ENCODE measurements at regions not wholly inside any gene's neighbourhood (a gene's known extent, or its start where the extent isn't known, plus 50 kb on each side); places are given as distances from the start of the nearest gene placed in this dataset.
A peak's percentile ranks its signal among the peaks of the same experiment; 100 is the strongest.
"Not testable (repeated sequence)": the region's sequence is repeated elsewhere in the genome, so short reads cannot be mapped to it uniquely, and the experiment has no call there.

DNA sequence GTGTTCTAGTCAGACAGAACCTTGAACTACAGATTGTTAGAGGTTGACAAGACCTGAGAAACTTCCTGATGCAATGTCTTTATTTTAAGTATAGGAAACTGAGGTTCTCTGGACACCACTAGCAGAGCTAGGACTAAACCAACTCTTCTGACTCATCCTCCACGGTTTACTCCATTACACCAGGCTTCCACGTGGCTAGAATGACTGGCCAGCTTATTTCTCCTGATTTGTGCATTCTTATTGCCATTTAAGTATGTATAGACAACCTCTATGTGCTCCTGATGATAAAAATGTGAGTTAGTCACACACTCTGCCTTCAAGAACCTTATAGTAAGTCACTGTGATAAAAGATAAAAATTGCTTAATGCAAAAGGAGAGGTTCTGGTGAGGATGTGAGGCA, 182.7 kb downstream of the MEX3B start:
- peak; percentile 80 for DNase-seq

- no peak for DNase-seq
Observed at GRCh38 chr15:81859737-81860516, 185.9 kb downstream of the MEX3B start.

DNA sequence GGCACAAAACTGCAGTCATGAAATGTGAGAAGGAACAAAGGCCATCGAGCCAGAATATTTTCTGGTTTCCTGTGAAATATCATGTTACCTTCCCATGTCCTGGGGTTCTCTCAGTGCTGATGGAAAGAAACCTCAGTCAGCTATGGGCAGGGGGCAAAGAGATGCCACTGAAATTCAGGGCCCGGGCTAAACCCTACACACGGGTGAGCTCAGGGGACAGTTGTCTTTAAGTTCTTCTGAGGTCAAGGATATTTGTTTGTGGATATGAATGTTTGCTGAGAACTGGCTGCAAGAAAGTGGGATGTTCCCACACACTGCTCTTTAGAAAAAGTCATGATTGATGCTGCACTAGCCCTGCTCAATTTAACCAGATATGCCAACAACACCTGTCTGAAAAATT, 187.2 kb downstream of the MEX3B start:
- no peak for DNase-seq

DNA sequence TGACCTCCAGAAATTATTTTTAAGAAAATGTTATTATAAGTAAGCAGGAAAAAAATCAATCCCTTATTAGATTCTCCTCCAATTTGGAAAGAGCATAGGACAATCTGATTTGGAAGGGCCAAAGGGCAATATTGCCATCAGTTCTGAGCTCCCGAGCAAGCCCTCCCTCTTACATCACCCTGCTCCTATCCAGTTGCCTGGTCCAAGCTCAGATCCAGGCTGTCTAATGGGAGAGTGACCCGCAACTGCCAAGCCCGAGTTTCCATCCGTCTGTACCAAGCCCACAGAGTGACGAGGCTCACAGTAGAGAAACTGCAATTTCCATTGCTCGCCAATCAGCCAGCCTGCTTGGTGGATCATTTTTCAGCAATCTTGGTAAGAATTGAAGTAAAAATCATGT, 187.7 kb downstream of the MEX3B start:
- no peak for DNase-seq

- DNase-seq = no peak
Observed at GRCh38 chr15:81856634-81857026, 189.2 kb downstream of the MEX3B start.

GRCh38 chr15:81856001-81856633, 189.7 kb downstream of the MEX3B start:
- DNase-seq = peak; percentile 41

- DNase-seq = no peak
Observed at GRCh38 chr15:81853150-81853748, 192.6 kb downstream of the MEX3B start.

DNA sequence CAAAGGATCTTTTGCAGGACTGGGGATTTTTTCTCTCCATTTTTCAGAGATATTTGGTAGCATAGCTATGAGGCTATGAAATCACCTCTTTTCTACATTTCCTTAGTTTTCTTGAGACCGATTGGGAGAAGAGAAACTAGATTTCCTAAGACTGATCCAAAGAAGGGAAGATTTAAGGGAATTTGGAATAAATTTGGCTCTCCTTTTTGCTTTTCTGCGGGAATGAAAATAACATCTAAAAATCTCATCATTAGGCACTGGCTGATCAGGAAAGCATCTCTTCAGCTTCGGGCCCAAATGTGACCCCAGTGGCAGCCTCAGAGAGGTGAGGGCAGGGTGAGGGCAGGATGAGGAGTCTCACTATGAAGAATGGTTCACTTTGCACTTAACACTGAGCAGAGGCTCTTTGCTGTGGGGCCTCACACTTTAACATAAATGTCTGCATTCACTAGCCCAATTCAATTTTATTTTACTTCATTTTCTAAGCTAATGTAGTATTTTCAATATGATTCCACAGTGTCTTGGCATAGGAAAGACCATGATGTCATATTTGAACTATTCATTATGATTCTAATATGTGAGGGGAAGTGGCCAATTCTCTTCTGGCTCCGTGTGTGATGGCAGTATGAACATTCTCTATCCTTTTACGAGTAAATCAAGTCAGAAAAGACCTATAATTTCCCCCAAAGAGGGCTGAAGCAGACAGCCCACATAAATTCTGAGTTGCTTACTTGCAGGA, 193.2 kb downstream of the MEX3B start:
- peak; percentile 60 for DNase-seq

DNA sequence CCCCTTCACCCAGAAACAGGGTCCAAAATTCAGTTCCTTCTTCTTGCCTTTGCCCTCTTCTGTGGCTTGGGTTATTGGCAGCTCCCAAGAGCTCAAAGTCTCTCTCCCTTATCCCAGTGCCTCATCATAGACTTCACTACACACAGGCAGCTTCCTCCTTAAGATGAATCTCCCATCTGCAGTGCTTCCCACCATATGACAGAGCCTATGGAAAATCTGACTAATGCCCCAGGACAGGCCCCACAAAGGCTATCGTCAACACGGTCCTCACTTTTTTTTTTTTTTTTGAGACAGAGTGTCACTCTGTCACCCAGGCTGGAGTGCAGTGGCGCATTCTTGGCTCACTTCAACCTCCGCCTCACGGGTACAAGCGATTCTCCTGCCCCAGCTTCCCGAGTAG, 194.1 kb downstream of the MEX3B start:
- DNase-seq = no peak

DNA sequence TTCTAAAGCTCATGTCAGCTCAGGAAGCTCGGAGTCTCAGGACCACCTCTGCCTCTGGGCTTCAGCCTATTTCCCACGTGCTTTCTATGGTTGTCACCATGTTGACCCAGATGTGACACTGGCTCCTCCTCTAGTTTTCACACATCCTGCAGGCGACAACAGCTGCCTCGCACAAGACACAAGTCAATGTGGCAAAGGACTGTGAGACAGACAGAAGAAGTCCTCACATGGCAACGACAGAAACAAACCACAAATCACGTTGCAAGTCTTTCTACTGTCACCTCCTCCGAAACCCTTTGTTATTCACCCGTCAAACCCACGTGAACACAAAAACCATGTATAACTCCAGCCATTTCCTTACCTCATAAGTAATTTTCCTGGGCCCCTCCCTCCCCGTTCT, 194.5 kb downstream of the MEX3B start:
- DNase-seq = no peak

DNA sequence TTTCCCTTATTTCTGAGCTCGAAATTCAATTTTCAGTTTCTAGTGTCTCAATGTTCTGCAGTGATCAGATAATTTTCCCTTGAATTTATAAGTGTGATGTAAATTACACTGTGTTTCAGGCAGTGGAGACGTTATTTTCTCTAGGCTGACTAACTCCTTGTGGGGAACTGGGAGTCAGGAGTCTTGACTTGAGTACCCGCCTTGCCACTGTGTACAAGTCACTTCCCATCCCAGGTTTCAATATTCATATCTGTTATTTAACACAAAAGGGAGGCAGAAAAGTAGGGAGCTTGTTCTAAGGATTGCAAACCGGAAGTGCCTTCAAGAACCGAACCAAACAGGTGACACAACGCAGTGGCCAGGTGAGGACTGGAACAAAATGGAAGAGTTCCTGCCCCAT, 196.5 kb downstream of the MEX3B start:
- no peak for DNase-seq

- no peak for DNase-seq
Observed at GRCh38 chr15:81848701-81849100, 197.1 kb downstream of the MEX3B start.

DNA sequence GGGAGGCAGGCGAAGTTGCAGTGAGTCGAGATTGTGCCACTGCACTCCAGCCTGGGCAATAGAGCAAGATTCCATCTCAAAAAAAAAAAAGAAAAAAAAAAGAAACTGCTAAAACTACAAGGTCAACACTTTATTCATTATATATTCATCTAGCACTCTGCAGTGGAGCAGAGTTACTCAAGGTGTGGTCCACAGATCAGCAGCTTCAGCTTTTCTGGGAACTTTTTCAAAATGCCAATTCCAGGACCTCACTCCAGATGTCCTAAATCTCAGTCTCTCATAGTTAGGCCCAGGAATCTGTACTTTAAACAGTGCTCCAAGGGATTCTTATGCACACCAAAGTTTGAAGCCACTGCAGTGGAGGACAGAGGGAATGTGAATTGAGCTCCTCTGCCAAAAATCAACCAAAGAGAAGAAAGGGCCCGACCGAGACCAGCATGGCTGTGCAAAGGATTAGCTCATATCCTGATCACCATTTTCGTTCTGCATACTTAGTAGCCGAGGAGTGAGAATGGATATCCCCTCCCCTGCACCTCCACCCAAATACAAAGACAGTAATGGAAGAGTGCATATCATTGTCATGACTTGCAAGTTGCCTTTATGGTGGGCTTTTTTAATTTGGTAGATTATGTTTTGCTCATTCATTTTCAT, 201.9 kb downstream of the MEX3B start:
- no peak for DNase-seq

- DNase-seq = no peak
Observed at GRCh38 chr15:81843226-81843625, 202.6 kb downstream of the MEX3B start.

DNA sequence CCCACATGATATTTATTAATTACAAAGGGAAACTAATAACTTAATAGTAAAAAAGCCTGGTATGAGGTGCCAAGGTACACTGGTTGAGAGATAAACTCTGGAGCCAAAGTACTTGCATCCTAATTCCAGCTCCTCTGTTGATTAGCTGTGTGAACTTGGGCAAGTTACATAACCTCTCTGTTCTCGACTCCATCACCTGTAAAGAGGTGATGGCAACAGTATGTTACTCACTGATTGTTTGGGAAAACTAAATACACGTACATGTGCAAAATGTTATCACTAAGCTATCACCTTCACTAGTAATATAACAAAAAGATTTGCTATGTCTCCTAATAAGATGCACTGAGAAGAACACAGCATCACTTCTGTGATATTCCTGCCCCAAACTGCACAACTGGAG, 206.4 kb downstream of the MEX3B start:
- no peak for DNase-seq

DNA sequence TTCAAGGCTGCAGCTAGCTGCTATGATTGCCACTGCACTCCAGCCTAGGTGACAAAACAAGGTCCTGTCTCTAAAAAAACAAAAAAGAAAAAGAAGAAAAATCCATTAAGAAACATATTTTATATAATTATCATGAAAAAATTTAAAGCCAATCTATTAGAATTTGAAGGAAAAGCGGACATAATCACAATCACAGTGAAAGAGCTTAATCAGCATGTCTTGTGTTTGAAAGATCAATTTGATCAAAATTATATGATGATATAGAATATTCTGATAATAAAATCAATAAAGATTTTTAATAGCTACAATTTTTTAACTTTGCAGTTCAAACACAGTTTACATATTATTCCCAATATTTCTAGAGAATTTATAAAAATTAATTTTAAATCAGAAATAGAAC, 210.1 kb downstream of the MEX3B start:
- DNase-seq = no peak

- no peak for DNase-seq
Observed at GRCh38 chr15:81830520-81830919, 215.3 kb downstream of the MEX3B start.

- no peak for DNase-seq
Observed at GRCh38 chr15:81829918-81830317, 215.9 kb downstream of the MEX3B start.

DNA sequence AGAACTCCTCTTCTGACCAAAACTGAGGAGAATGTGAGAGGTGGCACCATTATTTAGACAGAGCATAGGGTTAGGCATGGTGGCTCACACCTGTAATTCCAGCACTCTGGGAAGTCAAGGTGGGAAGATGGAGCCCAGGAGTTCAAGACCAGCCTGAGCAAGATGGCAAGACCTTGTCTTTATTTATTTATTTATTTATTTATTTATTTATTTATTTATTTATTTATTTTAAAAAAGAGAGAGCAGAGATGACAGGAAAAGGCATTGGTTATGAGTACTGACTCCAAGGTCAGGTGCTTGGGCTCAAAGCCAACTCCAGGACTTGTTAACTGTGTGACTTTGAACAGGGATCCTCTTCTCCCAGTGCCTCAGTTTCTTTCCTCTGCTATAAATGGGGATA, 217.7 kb downstream of the MEX3B start:
- DNase-seq = no peak

- DNase-seq = no peak
Observed at GRCh38 chr15:81825136-81825535, 220.7 kb downstream of the MEX3B start.

DNA sequence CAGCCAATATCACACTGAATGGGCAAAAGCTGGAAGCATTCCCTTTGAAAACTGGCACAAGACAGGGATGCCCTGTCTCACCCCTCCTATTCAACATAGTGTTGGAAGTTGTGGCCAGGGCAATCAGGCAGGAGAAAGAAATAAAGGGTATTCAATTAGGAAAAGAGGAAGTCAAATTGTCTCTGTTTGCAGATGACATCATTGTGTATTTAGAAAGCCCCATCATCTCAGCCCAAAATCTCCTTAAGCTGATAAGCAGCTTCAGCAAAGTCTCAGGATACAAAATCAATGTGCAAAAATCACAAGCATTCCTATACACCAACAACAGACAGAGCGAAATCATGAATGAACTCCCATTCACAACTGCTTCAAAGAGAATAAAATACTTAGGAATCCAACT, 223.2 kb downstream of the MEX3B start:
- not testable (repeated sequence) for DNase-seq

- DNase-seq = peak; percentile 32
Observed at GRCh38 chr15:81819924-81820635, 225.7 kb downstream of the MEX3B start.
